ENCODE measurements at regions not wholly inside any gene's neighbourhood (a gene's known extent, or its start where the extent isn't known, plus 50 kb on each side); places are given as distances from the start of the nearest gene placed in this dataset.

DNA sequence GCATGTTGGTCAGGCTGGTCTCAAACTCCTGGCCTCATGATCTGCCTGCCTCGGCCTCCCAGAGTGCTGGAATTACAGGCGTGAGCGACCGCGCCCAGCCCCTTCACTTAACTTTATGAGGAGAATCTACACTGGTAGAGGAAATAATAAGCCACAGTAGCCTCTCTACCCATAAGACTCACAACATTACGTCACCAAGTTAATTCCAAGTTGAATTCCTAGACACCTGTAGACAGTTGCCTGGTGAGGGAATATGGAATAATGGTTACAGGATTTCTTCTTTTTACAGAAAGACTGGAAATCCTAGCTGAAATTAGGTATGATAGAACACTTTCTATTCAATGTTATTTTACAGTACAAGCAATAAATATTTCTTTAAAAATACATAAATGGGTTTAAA, 854.5 kb upstream of the EYS start:
- TF ChIP-seq, protein P1, sequence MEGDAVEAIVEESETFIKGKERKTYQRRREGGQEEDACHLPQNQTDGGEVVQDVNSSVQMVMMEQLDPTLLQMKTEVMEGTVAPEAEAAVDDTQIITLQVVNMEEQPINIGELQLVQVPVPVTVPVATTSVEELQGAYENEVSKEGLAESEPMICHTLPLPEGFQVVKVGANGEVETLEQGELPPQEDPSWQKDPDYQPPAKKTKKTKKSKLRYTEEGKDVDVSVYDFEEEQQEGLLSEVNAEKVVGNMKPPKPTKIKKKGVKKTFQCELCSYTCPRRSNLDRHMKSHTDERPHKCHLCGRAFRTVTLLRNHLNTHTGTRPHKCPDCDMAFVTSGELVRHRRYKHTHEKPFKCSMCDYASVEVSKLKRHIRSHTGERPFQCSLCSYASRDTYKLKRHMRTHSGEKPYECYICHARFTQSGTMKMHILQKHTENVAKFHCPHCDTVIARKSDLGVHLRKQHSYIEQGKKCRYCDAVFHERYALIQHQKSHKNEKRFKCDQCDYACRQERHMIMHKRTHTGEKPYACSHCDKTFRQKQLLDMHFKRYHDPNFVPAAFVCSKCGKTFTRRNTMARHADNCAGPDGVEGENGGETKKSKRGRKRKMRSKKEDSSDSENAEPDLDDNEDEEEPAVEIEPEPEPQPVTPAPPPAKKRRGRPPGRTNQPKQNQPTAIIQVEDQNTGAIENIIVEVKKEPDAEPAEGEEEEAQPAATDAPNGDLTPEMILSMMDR (IDR thresholded peaks at IDR 0.05), result no peak
- no peak for TF ChIP-seq POLR2A (IDR thresholded peaks at IDR 0.05)
